H9 (cell line): ENCODE measurements at regions not wholly inside any gene's neighbourhood (a gene's known extent, or its start where the extent isn't known, plus 50 kb on each side); places are given as distances from the start of the nearest gene placed in this dataset.

Experiments used
- DNase-seq: peaks from one replicate; pipeline ENCODE4 v3.0.0-alpha.2; 2017
- H2AFZ ChIP-seq: one replicate; pipeline ENCODE4 v1.6.1; 2013; ENCODE audit warnings: mild to moderate bottlenecking, low read length, control low read depth, moderate library complexity
- H2AK5ac ChIP-seq: 2 replicates; pipeline ENCODE4 v1.6.1; 2013; ENCODE audit warnings: low read length, control low read depth, mixed read lengths; ENCODE audit not compliant: insufficient read length
- H2BK120ac ChIP-seq: one replicate; pipeline ENCODE4 v1.6.1; 2013; ENCODE audit warnings: low read depth, mild to moderate bottlenecking, low read length, control low read depth, inconsistent platforms; ENCODE audit not compliant: poor library complexity, severe bottlenecking
- H2BK12ac ChIP-seq: 2 replicates; pipeline ENCODE4 v1.6.1; 2013; ENCODE audit warnings: low read length, control low read depth, mixed read lengths, low read depth; ENCODE audit not compliant: insufficient read length
- H2BK15ac ChIP-seq: 2 replicates; pipeline ENCODE4 v1.6.1; 2013; ENCODE audit warnings: low read depth, low read length, control low read depth
- H2BK20ac ChIP-seq: one replicate; pipeline ENCODE4 v1.6.1; 2013; ENCODE audit warnings: low read depth, mild to moderate bottlenecking, low read length, control low read depth, inconsistent platforms; ENCODE audit not compliant: poor library complexity, severe bottlenecking
- H2BK5ac ChIP-seq: 2 replicates; pipeline ENCODE4 v1.6.1; 2013; ENCODE audit warnings: low read length, control low read depth, mixed read lengths; ENCODE audit not compliant: insufficient read length
- H3K14ac ChIP-seq: 2 replicates; pipeline ENCODE4 v1.6.1; 2013; ENCODE audit warnings: low read length, control low read depth; ENCODE audit not compliant: insufficient read depth
- H3K18ac ChIP-seq: 2 replicates; pipeline ENCODE4 v1.6.1; 2013; ENCODE audit warnings: low read depth, mild to moderate bottlenecking, mixed read lengths, low read length, control low read depth; ENCODE audit not compliant: insufficient read length
- H3K23ac ChIP-seq: 2 replicates; pipeline ENCODE4 v1.6.1; 2013; ENCODE audit warnings: low read length, control low read depth, mixed read lengths, low read depth; ENCODE audit not compliant: insufficient read length
- H3K23me2 ChIP-seq: 2 replicates; pipeline ENCODE4 v1.6.1; 2013; ENCODE audit warnings: low read depth, mild to moderate bottlenecking, mixed read lengths, low read length, control low read depth; ENCODE audit not compliant: insufficient read length, poor library complexity, severe bottlenecking
- H3K27ac ChIP-seq: 2 replicates; pipeline ENCODE4 v1.5.1; 2013; ENCODE audit warnings: low read length, control low read depth, mixed read lengths, low read depth; ENCODE audit not compliant: insufficient read length
- H3K27me3 ChIP-seq: 2 replicates; pipeline ENCODE4 v1.6.1; 2013; ENCODE audit warnings: low read length, control low read depth, inconsistent platforms; ENCODE audit not compliant: insufficient read depth
- H3K4ac ChIP-seq: 2 replicates; pipeline ENCODE4 v1.6.1; 2013; ENCODE audit warnings: low read depth, mild to moderate bottlenecking, control low read depth, inconsistent platforms, low read length, moderate library complexity
- H3K4me1 ChIP-seq: 2 replicates; pipeline ENCODE4 v1.6.1; 2013; ENCODE audit warnings: low read length, control low read depth, inconsistent platforms; ENCODE audit not compliant: insufficient read depth
- H3K4me2 ChIP-seq: 2 replicates; pipeline ENCODE4 v1.6.1; 2013; ENCODE audit warnings: low read length, control low read depth, mixed read lengths; ENCODE audit not compliant: insufficient read length, insufficient read depth
- H3K56ac ChIP-seq: 2 replicates; pipeline ENCODE4 v1.6.1; 2013; ENCODE audit warnings: low read depth, mild to moderate bottlenecking, mixed read lengths, low read length, control low read depth; ENCODE audit not compliant: insufficient read length
- H3K79me1 ChIP-seq: 2 replicates; pipeline ENCODE4 v1.6.1; 2013; ENCODE audit warnings: low read depth, mild to moderate bottlenecking, moderate library complexity, low read length, control low read depth, inconsistent platforms; ENCODE audit not compliant: insufficient read depth, poor library complexity, severe bottlenecking
- H3K79me2 ChIP-seq: 2 replicates; pipeline ENCODE4 v1.6.1; 2013; ENCODE audit warnings: low read length, control low read depth, inconsistent platforms; ENCODE audit not compliant: insufficient read depth
- H3K9ac ChIP-seq: 2 replicates; pipeline ENCODE4 v1.6.1; 2013; ENCODE audit warnings: low read length, control low read depth, mixed read lengths; ENCODE audit not compliant: insufficient read length; ENCODE audit errors: extremely low read depth
- H3K9me3 ChIP-seq: one replicate; pipeline ENCODE4 v1.6.1; 2013; ENCODE audit warnings: low read depth, low read length, inconsistent platforms; ENCODE audit not compliant: control insufficient read depth
- H3T11ph ChIP-seq: one replicate; pipeline ENCODE4 v1.6.1; 2013; ENCODE audit warnings: mild to moderate bottlenecking, low read length, control low read depth, inconsistent platforms
- H4K20me1 ChIP-seq: one replicate; pipeline ENCODE4 v1.6.1; 2013; ENCODE audit not compliant: control insufficient read depth, insufficient read length, insufficient read depth
- H4K5ac ChIP-seq: 2 replicates; pipeline ENCODE4 v1.6.1; 2013; ENCODE audit warnings: low read depth, mild to moderate bottlenecking, mixed read lengths, low read length, control low read depth; ENCODE audit not compliant: insufficient read length
- H4K8ac ChIP-seq: replicated peaks from 2 replicates; pipeline ENCODE4 v1.6.1; 2013; ENCODE audit warnings: low read length, control low read depth, mixed read lengths, low read depth; ENCODE audit not compliant: insufficient read length
- H4K91ac ChIP-seq: 2 replicates; pipeline ENCODE4 v1.6.1; 2013; ENCODE audit warnings: low read depth, mild to moderate bottlenecking, moderate library complexity, mixed read lengths, low read length, control low read depth; ENCODE audit not compliant: insufficient read length
- H3K27ac Mint-ChIP-seq, 3 experiments: 2 replicates in 2 of 3; 3 replicates in 1 of 3; pipeline ENCODE4 v1.8.0; 2020 to 2021; ENCODE audit warnings: mixed read lengths in 3 of 3, mild to moderate bottlenecking in 1 of 3, moderate library complexity in 1 of 3
- H3K27me3 Mint-ChIP-seq: 2 replicates; pipeline ENCODE4 v1.8.0; 2021; ENCODE audit warnings: low read depth, mild to moderate bottlenecking, moderate library complexity, mixed read lengths
- H3K36me3 Mint-ChIP-seq, 3 experiments: 2 replicates in 2 of 3; 3 replicates in 1 of 3; pipeline ENCODE4 v1.8.0; 2020 to 2021; ENCODE audit warnings: low read depth in 3 of 3, mixed read lengths in 3 of 3; ENCODE audit not compliant: insufficient read depth in 1 of 3
- H3K4me1 Mint-ChIP-seq, 2 experiments: 2 replicates each; pipeline ENCODE4 v1.8.0; 2020; ENCODE audit warnings: mixed read lengths in 2 of 2
- H3K4me3 Mint-ChIP-seq, 2 experiments: 2 replicates in 1 of 2; 3 replicates in 1 of 2; pipeline ENCODE4 v1.8.0; 2020 to 2021; ENCODE audit warnings: mild to moderate bottlenecking in 2 of 2, mixed read lengths in 2 of 2, moderate library complexity in 1 of 2
- H3K9me3 Mint-ChIP-seq, 2 experiments: 2 replicates in 1 of 2; 3 replicates in 1 of 2; pipeline ENCODE4 v1.8.0; 2020; ENCODE audit warnings: mild to moderate bottlenecking in 2 of 2, mixed read lengths in 2 of 2, moderate library complexity in 1 of 2
- CTCF ChIP-seq: fragments of 200-600 bp; sonication (generic); conservative IDR thresholded peaks from 3 replicates; pipeline ENCODE4 v1.8.0; 2021; ENCODE audit warnings: antibody characterized with exemption, mild to moderate bottlenecking
- WGBS: extraction: QIAGEN DNeasy Blood & Tissue Kit; methylation state at CpG from one replicate; pipeline ENCODE4 v1.1.7; 2013; ENCODE audit warnings: missing lambda C conversion rate, low lambda C conversion rate, mixed read lengths; ENCODE audit not compliant: insufficient read length; ENCODE audit errors: extremely low coverage; 5-methylcytosine and 5-hydroxymethylcytosine counted together

GRCh38 chr18:66141716-66142115 is 390.9 kb downstream of the CDH7 start:
- H3K56ac ChIP-seq = no peak overlapping the region
- H3K27ac ChIP-seq = no peak overlapping the region
- H3T11ph ChIP-seq = no peak overlapping the region
- Mint-ChIP-seq H3K4me3 (no peak overlapping the region), H3K36me3 (no peaks in the 10 kb centered on the region), H3K4me1 (peaks cover under 1 to 4% of the 10 kb centered on the region in 2 experiments), H3K27me3 (no peaks in the 10 kb centered on the region), H3K9me3 (no peaks in the 10 kb centered on the region), H3K27ac (no peak overlapping the region)
- no peaks in the 10 kb centered on the region for H4K20me1 ChIP-seq
- H4K8ac ChIP-seq = no peak overlapping the region
- no peak overlapping the region for H4K91ac ChIP-seq
- no peak overlapping the region for H3K18ac ChIP-seq
- H2BK120ac ChIP-seq = no peak overlapping the region
- H3K4ac ChIP-seq = no peak overlapping the region
- WGBS = no CpG with 5 or more reads among the region's 4 CpGs
- no peaks in the 10 kb centered on the region for H3K23me2 ChIP-seq
- no peak overlapping the region for H2AFZ ChIP-seq
- no peak overlapping the region for H3K9ac ChIP-seq
- H2BK12ac ChIP-seq = no peak overlapping the region
- no peaks in the 10 kb centered on the region for H3K79me2 ChIP-seq
- no peak for TF ChIP-seq CTCF
- no peak overlapping the region for H2BK5ac ChIP-seq
- H3K9me3 ChIP-seq = no peaks in the 10 kb centered on the region
- H3K79me1 ChIP-seq = no peaks in the 10 kb centered on the region
- no peak overlapping the region for H2BK15ac ChIP-seq
- no peaks in the 10 kb centered on the region for H3K4me1 ChIP-seq
- H4K5ac ChIP-seq = no peak overlapping the region
- H3K23ac ChIP-seq = no peak overlapping the region
- no peak overlapping the region for H2AK5ac ChIP-seq
- no peak overlapping the region for H2BK20ac ChIP-seq
- H3K14ac ChIP-seq = no peak overlapping the region
- H3K4me2 ChIP-seq = no peak overlapping the region
- no peak for DNase-seq
- no peaks in the 10 kb centered on the region for H3K27me3 ChIP-seq
